ENCODE measurements at regions not wholly inside any gene's neighbourhood (a gene's known extent, or its start where the extent isn't known, plus 50 kb on each side); places are given as distances from the start of the nearest gene placed in this dataset.

GRCh38 chr14:71607056-71607455 lies 325.2 kb upstream of the RGS6 start:
- TF ChIP-seq EZH2 (IDR thresholded peaks at IDR 0.05; ENCODE audit: borderline replicate concordance, low read depth, low read length, severe bottlenecking) = no peak
- TF ChIP-seq, protein P1, sequence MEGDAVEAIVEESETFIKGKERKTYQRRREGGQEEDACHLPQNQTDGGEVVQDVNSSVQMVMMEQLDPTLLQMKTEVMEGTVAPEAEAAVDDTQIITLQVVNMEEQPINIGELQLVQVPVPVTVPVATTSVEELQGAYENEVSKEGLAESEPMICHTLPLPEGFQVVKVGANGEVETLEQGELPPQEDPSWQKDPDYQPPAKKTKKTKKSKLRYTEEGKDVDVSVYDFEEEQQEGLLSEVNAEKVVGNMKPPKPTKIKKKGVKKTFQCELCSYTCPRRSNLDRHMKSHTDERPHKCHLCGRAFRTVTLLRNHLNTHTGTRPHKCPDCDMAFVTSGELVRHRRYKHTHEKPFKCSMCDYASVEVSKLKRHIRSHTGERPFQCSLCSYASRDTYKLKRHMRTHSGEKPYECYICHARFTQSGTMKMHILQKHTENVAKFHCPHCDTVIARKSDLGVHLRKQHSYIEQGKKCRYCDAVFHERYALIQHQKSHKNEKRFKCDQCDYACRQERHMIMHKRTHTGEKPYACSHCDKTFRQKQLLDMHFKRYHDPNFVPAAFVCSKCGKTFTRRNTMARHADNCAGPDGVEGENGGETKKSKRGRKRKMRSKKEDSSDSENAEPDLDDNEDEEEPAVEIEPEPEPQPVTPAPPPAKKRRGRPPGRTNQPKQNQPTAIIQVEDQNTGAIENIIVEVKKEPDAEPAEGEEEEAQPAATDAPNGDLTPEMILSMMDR (IDR thresholded peaks at IDR 0.05; ENCODE audit: borderline replicate concordance, extremely low read depth, low read length, poor library complexity, severe bottlenecking) = no peak
- no peaks in the 10 kb centered on the region for H4K20me1 ChIP-seq (ENCODE audit: insufficient read depth, low read length)
- peak overlapping the region; percentile 41; the same call in 1 of the 2 replicates for H3K9ac ChIP-seq (ENCODE audit: low read depth, low read length)

DNA sequence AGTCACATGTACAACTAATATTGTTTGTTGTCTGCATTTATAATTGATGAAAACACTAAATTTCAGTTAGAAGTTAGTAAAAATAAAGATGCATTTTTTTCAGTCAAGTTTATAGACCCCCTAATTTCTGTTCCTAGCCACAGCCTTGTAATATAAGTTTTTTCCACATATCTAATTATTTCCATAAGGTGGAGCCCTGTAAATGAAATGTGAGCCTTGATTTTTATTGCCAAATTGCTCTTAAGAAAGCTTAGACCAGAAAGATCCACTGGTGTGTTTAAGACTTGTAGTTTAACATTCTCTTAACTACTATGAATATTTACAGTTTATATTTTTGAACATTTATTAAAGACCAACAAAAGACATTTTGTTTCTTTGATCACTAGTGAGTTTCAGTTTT lies 322.1 kb upstream of the RGS6 start:
- H3K4me2 ChIP-seq (ENCODE audit: insufficient read depth, low read length) = no peak overlapping the region
- peaks cover 29% of the 10 kb centered on the region for H3K4me1 ChIP-seq (ENCODE audit: insufficient read depth, low read length)
- no peak for ATAC-seq (ENCODE audit: insufficient read depth, low read depth)
- no peaks in the 10 kb centered on the region for H3K9me3 ChIP-seq (ENCODE audit: insufficient read depth, low read length, severe bottlenecking)
- no peaks in the 10 kb centered on the region for H3K27me3 ChIP-seq (ENCODE audit: insufficient read depth, low read length, poor library complexity)
- H3K79me2 ChIP-seq (ENCODE audit: insufficient read depth, low read length) = peaks cover 41% of the 10 kb centered on the region
- H2AFZ ChIP-seq (ENCODE audit: low read depth, low read length) = no peak overlapping the region
- no peaks in the 10 kb centered on the region for H4K20me1 ChIP-seq (ENCODE audit: insufficient read depth, low read length)
- H3K27ac ChIP-seq (ENCODE audit: low read length) = no peak overlapping the region
- no peak overlapping the region for H3K4me3 ChIP-seq (ENCODE audit: low read depth in 1 of 2, low read length in 2 of 2)
- no peak for DNase-seq
- no peaks in the 10 kb centered on the region for H3K36me3 ChIP-seq (ENCODE audit: insufficient read depth, low read length)
- TF ChIP-seq, protein P1 (IDR thresholded peaks at IDR 0.05; ENCODE audit: borderline replicate concordance, extremely low read depth, low read length, poor library complexity, severe bottlenecking) = no peak
- TF ChIP-seq EZH2 (IDR thresholded peaks at IDR 0.05; ENCODE audit: borderline replicate concordance, low read depth, low read length, severe bottlenecking) = no peak
- H3K9ac ChIP-seq (ENCODE audit: low read depth, low read length) = no peak overlapping the region

More at GRCh38 chr14:71607056-71607455, 325.2 kb upstream of the RGS6 start:
- H2AFZ ChIP-seq (ENCODE audit: low read depth, low read length) = no peak overlapping the region
- H3K27ac ChIP-seq (ENCODE audit: low read length) = peak overlapping the region; percentile 89
- no peak for ATAC-seq (ENCODE audit: insufficient read depth, low read depth)
- no peak overlapping the region for H3K4me2 ChIP-seq (ENCODE audit: insufficient read depth, low read length)
- peaks cover 60% of the 10 kb centered on the region for H3K79me2 ChIP-seq (ENCODE audit: insufficient read depth, low read length)
- no peaks in the 10 kb centered on the region for H3K9me3 ChIP-seq (ENCODE audit: insufficient read depth, low read length, severe bottlenecking)
- no peak overlapping the region for H3K4me3 ChIP-seq (ENCODE audit: low read depth in 1 of 2, low read length in 2 of 2)
- DNase-seq = no peak
- H3K4me1 ChIP-seq (ENCODE audit: insufficient read depth, low read length) = peaks cover 46% of the 10 kb centered on the region
- H3K36me3 ChIP-seq (ENCODE audit: insufficient read depth, low read length) = no peaks in the 10 kb centered on the region
- no peaks in the 10 kb centered on the region for H3K27me3 ChIP-seq (ENCODE audit: insufficient read depth, low read length, poor library complexity)

GRCh38 chr14:71610797-71611196 lies 321.4 kb upstream of the RGS6 start:
- Histone ChIP-seq H3K9ac (ENCODE audit: low read depth, low read length) (no peak overlapping the region), H3K9me3 (ENCODE audit: insufficient read depth, low read length, severe bottlenecking) (no peaks in the 10 kb centered on the region), H3K4me1 (ENCODE audit: insufficient read depth, low read length) (peaks cover 22% of the 10 kb centered on the region), H2AFZ (ENCODE audit: low read depth, low read length) (no peak overlapping the region), H3K4me2 (ENCODE audit: insufficient read depth, low read length) (no peak overlapping the region), H3K4me3 (ENCODE audit: low read depth in 1 of 2, low read length in 2 of 2) (no peak overlapping the region), H3K27me3 (ENCODE audit: insufficient read depth, low read length, poor library complexity) (no peaks in the 10 kb centered on the region), H3K27ac (ENCODE audit: low read length) (no peak overlapping the region), H4K20me1 (ENCODE audit: insufficient read depth, low read length) (no peaks in the 10 kb centered on the region), H3K36me3 (ENCODE audit: insufficient read depth, low read length) (no peaks in the 10 kb centered on the region), H3K79me2 (ENCODE audit: insufficient read depth, low read length) (peaks cover 35% of the 10 kb centered on the region)
- DNase-seq = no peak
- ATAC-seq (ENCODE audit: insufficient read depth, low read depth) = no peak
- TF ChIP-seq, protein P1 (IDR thresholded peaks at IDR 0.05; ENCODE audit: borderline replicate concordance, extremely low read depth, low read length, poor library complexity, severe bottlenecking) = no peak
- TF ChIP-seq EZH2 (IDR thresholded peaks at IDR 0.05; ENCODE audit: borderline replicate concordance, low read depth, low read length, severe bottlenecking) = no peak

DNA sequence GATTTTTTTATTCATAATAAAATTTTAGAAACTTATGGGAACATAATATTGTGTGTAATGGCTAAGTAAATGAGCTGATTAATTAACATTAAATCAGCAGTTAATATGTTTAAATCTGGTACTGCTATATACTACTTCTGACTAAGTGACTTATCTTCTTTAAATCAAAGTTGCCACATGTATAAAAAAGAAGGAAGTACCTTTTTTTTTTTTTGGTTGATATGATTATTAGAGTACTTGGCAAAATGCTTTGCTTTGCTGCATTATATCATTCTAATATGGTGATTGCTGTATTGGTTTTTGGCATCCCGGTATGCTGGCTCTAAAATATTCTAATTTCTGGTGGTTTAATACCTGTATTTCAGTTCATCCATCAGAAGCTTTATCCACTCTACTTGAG lies 319.1 kb upstream of the RGS6 start:
- TF ChIP-seq, protein P1 (IDR thresholded peaks at IDR 0.05; ENCODE audit: borderline replicate concordance, extremely low read depth, low read length, poor library complexity, severe bottlenecking) = no peak
- no peak for TF ChIP-seq EZH2 (IDR thresholded peaks at IDR 0.05; ENCODE audit: borderline replicate concordance, low read depth, low read length, severe bottlenecking)
- Histone ChIP-seq H3K79me2 (ENCODE audit: insufficient read depth, low read length) (peaks cover 21% of the 10 kb centered on the region), H4K20me1 (ENCODE audit: insufficient read depth, low read length) (no peaks in the 10 kb centered on the region), H3K27me3 (ENCODE audit: insufficient read depth, low read length, poor library complexity) (no peaks in the 10 kb centered on the region), H3K4me1 (ENCODE audit: insufficient read depth, low read length) (no peaks in the 10 kb centered on the region), H3K9ac (ENCODE audit: low read depth, low read length) (no peak overlapping the region), H3K4me2 (ENCODE audit: insufficient read depth, low read length) (no peak overlapping the region), H3K9me3 (ENCODE audit: insufficient read depth, low read length, severe bottlenecking) (no peaks in the 10 kb centered on the region), H3K4me3 (ENCODE audit: low read depth in 1 of 2, low read length in 2 of 2) (no peak overlapping the region), H3K36me3 (ENCODE audit: insufficient read depth, low read length) (no peaks in the 10 kb centered on the region), H3K27ac (ENCODE audit: low read length) (no peak overlapping the region), H2AFZ (ENCODE audit: low read depth, low read length) (no peak overlapping the region)
- DNase-seq (no peak), ATAC-seq (ENCODE audit: insufficient read depth, low read depth) (no peak)

Data from DND-41 (cell line).